T-helper 1 cell (primary cell): ENCODE measurements at regions not wholly inside any gene's neighbourhood (a gene's known extent, or its start where the extent isn't known, plus 50 kb on each side); places are given as distances from the start of the nearest gene placed in this dataset.

Source experiments
- DNase-seq, 5 donors: peaks; one replicate each; pipeline ENCODE4 v3.0.0-alpha.2; 2012 to 2020

DNA sequence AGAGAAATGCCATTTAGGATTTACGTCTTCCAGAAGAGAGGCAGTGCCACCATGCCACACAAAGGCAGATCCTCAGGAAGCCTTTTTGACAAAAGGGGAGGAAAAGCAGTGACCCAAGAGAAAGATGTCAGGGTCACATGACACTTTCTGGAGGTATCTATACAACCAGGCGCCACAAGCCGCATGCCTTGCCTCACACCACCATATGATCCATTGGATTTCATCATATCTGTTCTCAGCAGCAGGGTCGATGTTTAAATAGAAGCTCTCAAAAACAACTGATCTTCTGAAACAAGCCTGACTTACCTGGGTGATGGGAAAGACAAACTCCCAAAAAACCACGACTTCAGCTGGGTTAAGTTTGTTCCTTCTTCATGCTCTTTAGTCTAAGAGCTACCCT is 52.5 kb upstream of the UNC5B start:
- no peak for DNase-seq

DNA sequence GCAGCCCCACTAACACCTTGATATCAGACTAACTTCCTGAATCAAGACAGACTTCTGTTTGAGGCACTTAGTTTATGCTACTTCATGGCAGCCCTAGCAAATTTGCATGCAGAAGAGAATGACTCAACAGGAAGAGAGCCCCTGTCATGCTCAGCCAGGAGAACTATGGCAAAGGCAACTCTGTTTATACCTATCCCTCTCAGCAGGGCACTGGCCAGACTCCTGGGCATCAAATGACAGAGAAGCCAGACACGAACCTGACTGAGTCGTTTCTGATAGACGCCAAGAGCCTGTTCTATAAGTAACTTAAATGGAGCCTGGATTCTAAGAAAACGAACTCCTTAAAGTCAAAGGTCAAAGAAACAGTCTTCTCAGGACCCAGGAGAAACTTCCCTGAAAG is 50.9 kb upstream of the UNC5B start:
- peak in 1 of 5 donors; percentile 9 for DNase-seq
